K562 (cell line): ENCODE measurements at regions not wholly inside any gene's neighbourhood (a gene's known extent, or its start where the extent isn't known, plus 50 kb on each side); places are given as distances from the start of the nearest gene placed in this dataset.

Experiments
- EP300 ChIP-seq: IDR thresholded peaks from 2 replicates; pipeline ENCODE4 v1.6.1; 2012; ENCODE audit warnings: low read length, improper control_type of control experiment
- MAFK ChIP-seq: IDR thresholded peaks from 2 replicates; pipeline ENCODE4 v1.6.1; 2011; ENCODE audit warnings: low read length, improper control_type of control experiment
- NFRKB ChIP-seq: fragments of 450-650 bp; IDR thresholded peaks from 2 replicates; pipeline ENCODE4 v1.6.1; 2016; ENCODE audit warnings: low read depth
- RBM39 ChIP-seq: fragments of 200-400 bp; formaldehyde crosslinking; optimal IDR thresholded peaks from 2 replicates; pipeline ENCODE3; 2018; ENCODE audit warnings: low read depth, low read length
- TCF3 ChIP-seq: sonication (generic); formaldehyde crosslinking; IDR thresholded peaks from 2 replicates; pipeline ENCODE4 v1.4.0; 2020; ENCODE audit warnings: mild to moderate bottlenecking, missing genetic modification reagents
- TCF7 ChIP-seq: sonication (generic); IDR thresholded peaks from 2 replicates; pipeline ENCODE4 v1.6.1; 2016; ENCODE audit warnings: antibody characterized with exemption, borderline replicate concordance
- TCFL5 ChIP-seq: fragments of 250-450 bp; sonication (Bioruptor Pico); conservative IDR thresholded peaks from 2 replicates; pipeline ENCODE4 v1.6.1; 2021; ENCODE audit warnings: mild to moderate bottlenecking, moderate library complexity, matching md5 sums
- ZFP36 ChIP-seq: fragments of 150-350 bp; IDR thresholded peaks from 2 replicates; pipeline ENCODE4 v1.6.1; 2018; ENCODE audit warnings: low read length, low read depth; ENCODE audit not compliant: partially characterized antibody
- ZNF431 ChIP-seq: sonication (generic); formaldehyde crosslinking; IDR thresholded peaks from 2 replicates; pipeline ENCODE4 v1.8.0; 2022; ENCODE audit warnings: mild to moderate bottlenecking, missing genetic modification reagents
- ZNF589 ChIP-seq: fragments of 200-800 bp; sonication (Bioruptor generic); IDR thresholded peaks from 2 replicates; pipeline ENCODE4 v1.6.1; 2016; ENCODE audit warnings: low read depth, missing genetic modification characterization, missing compliant biosample characterization
- TF ChIP-seq, protein P1 (sequence below), 3 experiments: IDR thresholded peaks in 2 of 3; conservative IDR thresholded peaks in 1 of 3; 2 replicates each; pipeline ENCODE4 v1.5.1; 2011 to 2012; ENCODE audit warnings: low read length in 3 of 3, mild to moderate bottlenecking in 3 of 3, control low read depth in 2 of 3, improper control_type of control experiment in 1 of 3, inconsistent platforms in 1 of 3, low read depth in 1 of 3, mixed read lengths in 1 of 3, moderate library complexity in 1 of 3; ENCODE audit not compliant: insufficient read depth in 2 of 3

DNA sequence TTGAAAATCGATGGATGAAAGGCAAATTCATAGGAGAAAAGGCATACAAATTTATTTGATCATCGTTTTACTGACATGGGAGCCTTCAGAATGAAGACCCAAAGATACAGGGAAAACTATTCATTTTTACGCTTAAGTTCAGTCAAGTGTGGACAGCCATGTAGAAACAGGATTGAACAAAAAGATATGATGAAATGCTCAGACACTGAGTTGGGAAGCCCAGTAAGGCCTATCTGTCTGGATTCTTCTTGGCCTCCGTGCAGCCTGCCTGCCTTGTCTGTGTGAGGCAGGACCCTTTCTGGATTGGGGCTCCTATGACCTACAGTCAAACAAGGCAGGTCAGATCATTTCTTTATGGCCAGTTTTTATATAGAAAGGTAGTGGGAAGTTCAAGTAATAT, 203.8 kb upstream of the MYL2 start:
- TF ChIP-seq ZNF589 (CRISPR knock-in tag) (no peak), ZNF431 (CRISPR knock-in tag) (no peak), EP300 (no peak), TCF3 (CRISPR knock-in tag) (no peak), TCFL5 (CRISPR knock-in tag) (no peak), ZFP36 (no peak), RBM39 (no peak), TCF7 (no peak), MAFK (no peak), NFRKB (no peak)
- TF ChIP-seq, protein P1, sequence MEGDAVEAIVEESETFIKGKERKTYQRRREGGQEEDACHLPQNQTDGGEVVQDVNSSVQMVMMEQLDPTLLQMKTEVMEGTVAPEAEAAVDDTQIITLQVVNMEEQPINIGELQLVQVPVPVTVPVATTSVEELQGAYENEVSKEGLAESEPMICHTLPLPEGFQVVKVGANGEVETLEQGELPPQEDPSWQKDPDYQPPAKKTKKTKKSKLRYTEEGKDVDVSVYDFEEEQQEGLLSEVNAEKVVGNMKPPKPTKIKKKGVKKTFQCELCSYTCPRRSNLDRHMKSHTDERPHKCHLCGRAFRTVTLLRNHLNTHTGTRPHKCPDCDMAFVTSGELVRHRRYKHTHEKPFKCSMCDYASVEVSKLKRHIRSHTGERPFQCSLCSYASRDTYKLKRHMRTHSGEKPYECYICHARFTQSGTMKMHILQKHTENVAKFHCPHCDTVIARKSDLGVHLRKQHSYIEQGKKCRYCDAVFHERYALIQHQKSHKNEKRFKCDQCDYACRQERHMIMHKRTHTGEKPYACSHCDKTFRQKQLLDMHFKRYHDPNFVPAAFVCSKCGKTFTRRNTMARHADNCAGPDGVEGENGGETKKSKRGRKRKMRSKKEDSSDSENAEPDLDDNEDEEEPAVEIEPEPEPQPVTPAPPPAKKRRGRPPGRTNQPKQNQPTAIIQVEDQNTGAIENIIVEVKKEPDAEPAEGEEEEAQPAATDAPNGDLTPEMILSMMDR (IDR thresholded peaks at IDR 0.05 in 2 of 3, conservative IDR thresholded peaks at IDR 0.05 in 1 of 3; ENCODE audit: insufficient read depth in 2 of 3, low read depth in 1 of 3, low read length in 3 of 3), result no peak
